Medulla oblongata (tissue), 1 donor: ENCODE measurements at regions not wholly inside any gene's neighbourhood (a gene's known extent, or its start where the extent isn't known, plus 50 kb on each side); places are given as distances from the start of the nearest gene placed in this dataset.

Source experiments
- DNase-seq: peaks from one replicate; pipeline ENCODE4 v3.0.0-alpha.2; 2015; ENCODE audit errors: extremely low spot score

DNA sequence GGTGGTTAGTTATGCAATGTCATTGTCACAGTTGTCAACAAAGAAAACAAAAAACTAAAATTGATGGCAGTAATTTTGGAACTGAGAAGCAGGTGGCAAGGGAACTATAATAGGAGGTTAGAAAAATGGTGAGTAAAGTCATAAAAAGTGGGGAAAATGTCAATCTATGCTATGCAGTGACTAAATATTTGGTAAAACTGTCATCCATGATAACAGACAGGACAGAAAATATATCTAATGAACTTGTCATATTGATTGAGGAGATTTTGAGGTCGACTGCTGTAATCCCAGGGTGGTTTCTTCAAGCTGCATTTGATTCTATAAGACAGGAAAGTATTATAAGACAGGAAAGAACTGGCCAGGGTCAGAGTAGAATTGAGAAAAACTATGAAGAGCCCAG is 998.4 kb downstream of the IGSF11 start:
- DNase-seq: no peak

DNA sequence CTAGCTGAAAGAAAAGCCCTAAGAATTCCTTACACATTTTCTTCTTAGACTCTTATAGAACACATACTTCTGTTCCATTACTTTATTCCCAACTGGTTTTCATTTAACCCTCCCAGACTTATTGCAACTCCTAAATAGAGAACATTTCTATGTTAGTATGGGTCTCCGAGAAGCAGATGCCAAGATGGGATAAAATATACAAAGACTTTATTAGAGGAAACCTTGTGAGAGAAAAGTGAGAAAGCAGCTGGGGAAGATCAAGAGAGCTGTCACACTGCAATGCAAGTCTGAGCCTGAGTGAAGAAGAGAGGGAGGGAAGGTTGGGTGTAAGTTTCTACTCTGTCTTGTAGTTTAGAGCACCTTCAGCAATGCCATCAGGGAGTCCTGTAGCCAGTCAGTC is 979.3 kb downstream of the IGSF11 start:
- no peak for DNase-seq

DNA sequence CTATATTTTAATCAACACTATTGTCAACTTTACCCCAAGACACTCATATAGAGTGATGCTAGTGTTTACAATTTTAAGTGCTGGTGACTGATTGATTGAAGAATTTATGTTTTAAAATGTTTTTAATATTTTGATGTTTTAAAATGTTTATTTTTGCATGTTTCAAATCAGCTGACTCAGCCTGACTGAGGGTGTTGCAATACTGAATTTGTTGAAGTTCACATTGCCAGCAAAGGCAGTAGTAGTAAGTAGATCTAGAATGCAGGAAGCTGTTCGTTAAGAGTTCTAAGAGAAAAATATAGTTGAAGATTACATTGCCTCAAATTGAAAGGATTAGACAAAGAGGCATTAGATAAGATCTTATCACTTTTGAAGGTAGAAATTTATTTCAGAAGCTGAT is 977.6 kb downstream of the IGSF11 start:
- DNase-seq: no peak

DNA sequence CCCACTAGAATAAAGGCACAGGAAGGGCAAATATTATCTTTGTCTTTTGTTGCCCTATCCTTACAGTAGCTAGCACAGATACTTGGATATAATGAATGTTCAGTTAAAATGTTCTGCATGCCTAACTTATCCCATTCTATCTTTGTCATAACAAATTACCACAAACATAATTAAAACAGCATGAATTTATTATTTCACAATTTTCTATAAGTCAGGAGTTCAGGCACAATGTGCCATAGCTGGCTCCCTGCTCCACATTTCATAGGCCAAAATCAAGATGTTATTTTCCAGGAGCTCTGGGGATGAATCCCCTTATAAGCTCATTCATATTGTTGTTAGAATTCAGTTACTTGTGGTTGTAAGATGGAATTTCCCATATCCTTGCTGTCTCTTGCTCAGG is 975.5 kb downstream of the IGSF11 start:
- DNase-seq: no peak

DNA sequence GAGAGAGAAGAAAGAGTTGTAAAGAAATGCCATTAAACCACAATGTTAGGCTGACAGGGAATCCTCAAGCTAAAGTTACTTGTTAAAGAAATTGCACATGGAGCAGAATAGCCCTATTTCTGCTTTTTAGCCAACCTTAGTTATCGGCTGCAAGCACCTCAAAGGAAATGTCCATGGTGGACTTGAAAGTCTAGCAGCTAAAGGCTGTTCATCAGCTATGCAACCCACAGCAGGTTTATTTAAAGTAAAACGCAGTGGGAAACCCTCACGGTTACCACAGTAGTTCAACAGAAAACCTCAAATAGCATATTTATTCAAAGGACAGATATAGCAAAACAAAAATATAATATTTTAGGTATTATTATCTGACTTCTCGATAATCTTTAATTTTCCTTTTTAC is 967.2 kb downstream of the IGSF11 start:
- DNase-seq: no peak

DNA sequence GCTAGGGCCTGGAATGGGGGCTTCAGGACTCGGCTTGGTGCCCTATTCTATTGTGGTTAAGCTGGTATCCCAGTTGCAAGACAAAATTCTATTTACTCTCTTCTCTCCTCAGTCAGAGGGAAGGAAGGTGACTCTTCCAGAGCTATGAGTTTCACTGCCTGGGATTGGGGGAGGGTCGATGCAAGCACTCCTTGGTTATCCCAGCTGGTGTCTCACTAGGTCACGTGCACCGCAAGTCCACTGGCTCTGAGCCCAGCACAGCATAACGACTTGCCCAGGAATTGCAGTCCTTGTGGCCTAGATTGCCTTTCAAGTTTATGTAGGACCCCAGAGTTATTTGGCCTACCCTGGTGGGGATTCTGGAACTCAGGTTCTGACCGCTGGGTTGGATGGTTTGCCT is 958.8 kb downstream of the IGSF11 start:
- DNase-seq: no peak

DNA sequence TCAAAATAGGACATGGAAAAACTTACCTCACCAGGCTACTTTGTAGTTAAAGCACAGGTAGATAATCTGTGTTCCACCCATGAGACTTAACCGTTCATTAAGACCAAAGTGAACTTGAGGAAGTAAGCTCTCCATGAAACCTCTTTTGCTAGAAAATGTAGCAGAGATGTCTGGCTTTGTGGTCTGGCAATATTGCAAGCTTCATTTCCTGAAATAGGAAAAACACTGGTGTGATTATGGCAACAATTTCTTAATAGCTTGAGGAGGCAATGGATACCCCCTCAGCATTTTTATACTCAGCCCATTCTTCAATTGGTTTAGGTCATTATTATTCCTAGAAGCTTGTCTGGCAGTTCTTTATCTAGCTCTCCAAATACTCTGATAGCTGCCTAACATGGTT is 957.3 kb downstream of the IGSF11 start:
- DNase-seq: no peak

DNA sequence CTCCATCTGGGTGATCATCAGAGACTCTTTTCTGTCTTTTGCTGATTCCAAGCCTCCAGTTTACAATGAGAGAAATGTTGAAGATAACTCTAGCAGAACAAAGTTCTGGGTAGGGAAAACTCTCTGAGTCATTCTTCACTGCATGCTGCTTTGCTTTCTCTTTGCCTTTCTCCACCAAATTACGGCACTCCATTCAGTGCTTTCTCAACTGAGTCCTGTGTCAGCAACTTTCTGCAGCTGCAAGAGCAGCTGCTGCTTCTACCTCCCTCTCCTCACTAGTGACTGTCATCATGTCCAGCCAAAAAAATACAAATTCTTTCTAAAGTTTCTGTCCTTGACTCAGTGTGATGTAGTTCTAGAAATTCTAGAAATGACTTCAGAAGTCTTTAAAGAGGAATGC is 953.8 kb downstream of the IGSF11 start:
- DNase-seq: peak; percentile 9

DNA sequence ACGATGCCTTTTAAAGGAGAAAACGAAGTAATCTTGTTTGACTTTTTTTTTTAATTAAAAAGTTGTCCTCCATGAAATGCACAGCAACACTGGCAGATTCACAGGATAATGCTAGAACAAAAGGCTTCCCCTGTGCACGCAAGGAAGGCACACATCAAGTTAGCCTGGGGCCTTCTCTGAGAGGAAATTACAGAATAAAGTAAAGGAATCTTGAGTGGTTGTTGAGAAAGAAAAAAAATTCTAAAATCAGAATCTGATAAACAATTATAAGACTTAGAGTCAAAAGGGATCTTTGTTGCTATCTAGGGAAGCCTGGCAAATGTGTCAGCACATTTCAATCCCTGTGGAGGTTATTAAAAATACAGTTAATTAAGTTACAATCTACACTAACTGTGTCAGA is 946.0 kb downstream of the IGSF11 start:
- DNase-seq: no peak

DNA sequence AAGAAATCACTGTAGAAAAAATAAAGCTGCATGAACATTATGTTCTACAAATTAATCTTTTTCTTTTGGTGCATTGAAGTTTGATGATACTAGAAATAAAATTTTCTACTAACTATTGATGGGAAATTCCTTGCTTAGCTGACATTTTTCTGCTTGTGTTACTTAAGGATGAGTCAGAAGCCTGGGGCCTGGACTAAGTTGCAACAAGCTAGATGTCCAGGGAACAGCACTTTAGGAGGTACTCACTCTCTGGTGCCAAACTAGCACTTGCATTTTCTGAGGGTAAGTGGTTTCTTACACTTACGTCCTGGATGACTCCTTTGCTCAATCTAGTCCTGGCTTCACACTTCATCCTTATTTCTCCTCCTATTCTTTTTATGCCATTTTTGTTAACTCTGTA is 945.1 kb downstream of the IGSF11 start:
- no peak for DNase-seq

DNA sequence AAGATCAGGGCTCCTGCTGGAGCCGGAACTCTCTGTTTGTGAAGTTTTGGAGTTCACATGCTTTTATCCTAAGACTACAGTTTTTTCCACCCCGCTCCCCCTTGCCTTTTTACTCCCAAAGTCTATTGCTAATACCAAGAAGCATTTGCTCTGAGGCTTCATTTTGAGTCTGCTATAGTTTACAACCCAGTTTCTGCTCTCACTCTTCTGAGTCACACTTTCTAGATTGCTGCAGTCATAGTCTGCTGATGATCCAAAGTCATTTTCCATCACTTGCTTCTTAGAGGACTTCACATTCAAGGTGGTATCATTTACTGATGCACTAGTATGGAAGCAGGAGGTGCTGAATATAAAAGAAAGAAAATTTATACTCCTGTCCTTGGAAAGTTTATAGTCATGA is 937.4 kb downstream of the IGSF11 start:
- no peak for DNase-seq

DNA sequence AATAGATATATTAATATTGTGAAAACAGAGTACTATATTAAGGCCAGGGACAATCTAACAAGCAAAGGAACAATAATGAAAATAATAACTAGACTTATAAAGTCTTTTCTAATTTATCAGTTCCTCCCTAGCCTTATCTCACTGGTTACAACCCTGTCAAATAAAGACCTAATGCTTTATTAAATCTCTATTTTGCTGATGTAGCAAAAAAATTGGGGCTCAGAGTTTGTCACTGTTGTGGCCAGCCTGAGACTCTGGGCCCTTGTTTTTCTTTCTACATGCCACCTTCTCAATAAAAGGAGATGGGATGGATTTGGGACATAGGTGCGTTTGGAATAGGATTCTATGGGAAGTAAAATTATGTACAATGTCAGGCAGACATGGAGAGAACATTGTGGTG is 937.0 kb downstream of the IGSF11 start:
- no peak for DNase-seq

DNA sequence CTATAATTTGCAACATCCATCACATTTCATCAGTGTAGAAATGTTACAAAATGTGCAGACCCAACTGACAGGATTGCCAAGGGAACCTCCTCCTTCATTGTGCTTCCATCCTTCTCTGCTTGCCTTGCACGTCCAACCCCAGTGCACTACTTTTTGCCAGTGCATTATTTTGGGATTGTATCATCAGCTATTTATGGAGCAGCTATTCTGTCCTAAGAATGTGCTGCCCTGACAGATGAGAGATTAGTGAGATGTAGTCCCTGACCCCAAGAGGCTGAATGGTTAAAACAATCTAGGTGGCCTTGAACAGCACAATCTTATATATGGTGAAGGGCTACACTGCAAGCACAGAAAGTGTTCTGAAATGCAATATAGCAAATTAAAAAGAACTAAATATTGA is 935.8 kb downstream of the IGSF11 start:
- no peak for DNase-seq

DNA sequence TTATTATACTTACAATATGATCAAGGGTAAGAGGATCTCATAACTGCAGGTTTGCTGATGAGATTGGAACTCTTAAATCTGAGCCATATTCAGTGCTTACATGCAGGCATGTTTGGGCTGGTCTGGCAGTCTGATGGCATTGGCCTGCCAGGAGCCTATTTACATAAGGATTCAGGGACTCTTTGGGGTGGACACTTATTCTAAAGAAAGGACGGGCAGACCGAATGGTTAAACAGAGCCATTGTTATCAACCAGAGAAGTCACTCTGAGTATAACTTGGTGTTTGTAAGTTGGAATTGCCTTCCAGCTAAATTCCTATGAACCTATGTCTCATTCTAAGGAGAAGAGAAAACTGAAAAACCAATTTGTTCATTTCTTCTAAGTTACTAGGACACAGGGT is 932.8 kb downstream of the IGSF11 start:
- no peak for DNase-seq

DNA sequence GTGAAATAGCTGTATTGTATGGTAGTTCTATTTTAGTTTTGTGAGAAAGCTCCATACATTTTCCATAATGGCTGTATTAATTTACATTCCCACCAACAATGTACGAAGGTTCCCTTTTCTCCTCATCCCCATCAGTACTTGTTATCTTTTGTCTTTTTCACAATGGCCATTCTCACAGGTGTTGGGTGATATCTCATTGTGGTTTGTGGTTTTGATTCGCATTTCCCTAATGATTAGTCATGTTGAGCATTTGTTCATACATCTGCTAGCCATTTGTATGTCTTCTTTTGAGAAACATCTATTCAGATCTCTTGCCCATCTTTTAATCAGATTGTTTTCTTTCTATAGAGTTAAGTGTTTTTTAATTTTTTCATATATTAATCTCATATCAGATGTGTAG is 931.9 kb downstream of the IGSF11 start:
- no peak for DNase-seq

DNA sequence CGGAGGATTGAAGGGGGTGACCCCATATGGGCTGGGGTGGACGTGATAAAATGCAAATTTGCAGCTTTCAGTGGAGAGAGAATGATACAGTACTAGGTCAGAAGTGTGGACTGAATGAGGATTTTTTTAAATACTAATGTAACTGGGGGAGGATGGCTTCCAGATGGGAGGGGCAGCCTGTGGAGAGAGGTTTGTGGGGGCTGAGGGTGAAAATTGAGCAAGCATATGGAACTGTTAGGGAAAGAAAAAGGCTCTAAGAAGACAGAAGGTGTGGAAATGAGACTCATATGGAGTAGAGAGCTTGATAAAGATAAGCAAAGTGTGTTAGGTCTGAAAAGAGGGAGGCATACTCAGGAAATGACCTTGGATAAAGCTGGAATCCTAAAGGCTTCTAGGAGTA is 926.4 kb downstream of the IGSF11 start:
- no peak for DNase-seq

DNA sequence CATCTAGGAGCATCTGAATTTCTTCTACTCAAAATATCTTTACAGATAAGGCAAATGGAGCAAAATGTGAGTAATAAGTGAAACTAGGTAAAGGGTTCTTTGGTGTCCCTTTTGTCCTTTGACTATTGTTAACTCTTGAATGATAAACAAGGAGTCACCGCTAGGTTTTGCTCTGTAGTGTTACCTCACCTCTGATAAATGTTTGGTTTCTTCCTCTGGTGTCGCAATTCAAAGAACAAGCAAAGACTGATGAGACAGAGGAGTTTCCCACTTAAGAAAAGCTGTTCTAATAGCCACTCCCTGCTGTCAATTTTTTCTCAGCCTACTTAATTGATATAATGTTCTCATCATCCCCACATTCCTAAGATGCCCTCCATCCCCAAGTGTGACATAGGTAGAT is 925.9 kb downstream of the IGSF11 start:
- no peak for DNase-seq

DNA sequence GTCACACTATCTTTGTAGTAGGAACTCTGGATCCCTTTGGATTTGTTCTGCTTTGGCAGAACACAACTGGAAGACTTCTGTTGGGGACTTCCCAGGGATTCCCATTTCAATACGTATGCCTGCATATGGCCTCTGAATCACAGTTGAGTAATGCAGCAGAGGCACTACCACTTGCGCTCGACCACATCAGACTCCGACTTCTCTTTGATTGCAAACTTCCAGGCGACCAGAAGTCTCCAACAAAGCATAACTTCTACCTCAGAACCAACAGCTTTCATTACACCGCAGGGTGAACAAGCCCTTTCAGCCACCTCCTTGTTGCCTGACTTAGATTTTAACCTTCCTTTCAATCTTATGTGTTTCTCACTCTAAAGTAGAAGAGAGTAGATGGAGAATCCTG is 924.4 kb downstream of the IGSF11 start:
- no peak for DNase-seq

DNA sequence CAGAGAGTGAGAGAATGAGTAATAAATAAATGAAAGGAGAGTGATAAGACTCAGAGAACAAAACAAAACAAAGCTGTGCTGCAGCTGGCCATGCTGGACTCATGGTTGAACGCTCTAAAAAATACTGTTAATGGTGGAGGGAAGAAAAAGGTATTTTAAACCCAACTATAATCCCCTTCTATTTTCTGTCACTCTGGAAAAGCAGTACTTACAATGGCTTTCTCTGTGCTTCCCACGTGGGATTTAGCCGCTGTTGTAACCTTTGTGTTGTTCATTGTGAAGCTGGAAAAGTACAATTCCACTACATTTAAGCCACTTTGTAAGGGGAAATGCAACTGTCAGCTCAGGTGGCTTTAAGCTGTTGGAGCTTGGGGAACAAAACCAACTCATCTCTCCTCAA is 917.7 kb downstream of the IGSF11 start:
- no peak for DNase-seq

DNA sequence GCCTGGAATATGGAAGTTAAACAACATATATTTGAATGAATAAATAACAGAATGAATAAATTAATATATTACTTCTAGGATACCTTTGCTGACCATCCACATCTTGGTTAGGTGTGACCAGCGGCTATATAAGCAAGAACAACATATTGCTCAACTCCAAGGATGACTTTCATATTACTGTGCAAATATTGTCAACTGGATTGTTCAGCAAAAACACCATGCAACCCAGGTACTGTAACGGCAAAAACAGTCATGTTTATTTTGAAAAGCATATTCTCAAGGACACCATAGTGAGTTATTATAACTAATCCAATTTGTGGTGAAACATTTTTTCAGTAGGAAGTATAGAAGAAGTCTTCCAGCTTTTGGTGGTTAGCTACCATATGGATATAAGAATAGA is 907.9 kb downstream of the IGSF11 start:
- DNase-seq: no peak

DNA sequence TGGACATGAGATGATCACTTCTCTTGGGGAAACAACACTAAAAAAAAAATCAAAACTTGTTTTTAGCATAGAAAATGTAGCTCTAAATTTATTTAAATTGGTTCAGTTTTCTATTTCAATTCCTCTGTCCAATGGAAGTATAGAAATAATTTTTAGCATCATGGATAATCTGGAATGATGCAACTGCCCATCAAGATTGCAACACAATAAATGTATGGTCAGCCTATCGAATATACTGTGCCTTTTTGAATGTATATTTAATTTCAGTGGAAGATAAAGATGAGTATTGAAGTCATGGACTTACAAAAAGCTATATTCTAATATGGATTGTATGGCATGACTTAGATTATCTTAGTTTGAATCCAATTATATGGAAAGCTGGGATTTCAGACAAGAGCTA is 906.7 kb downstream of the IGSF11 start:
- DNase-seq: no peak

DNA sequence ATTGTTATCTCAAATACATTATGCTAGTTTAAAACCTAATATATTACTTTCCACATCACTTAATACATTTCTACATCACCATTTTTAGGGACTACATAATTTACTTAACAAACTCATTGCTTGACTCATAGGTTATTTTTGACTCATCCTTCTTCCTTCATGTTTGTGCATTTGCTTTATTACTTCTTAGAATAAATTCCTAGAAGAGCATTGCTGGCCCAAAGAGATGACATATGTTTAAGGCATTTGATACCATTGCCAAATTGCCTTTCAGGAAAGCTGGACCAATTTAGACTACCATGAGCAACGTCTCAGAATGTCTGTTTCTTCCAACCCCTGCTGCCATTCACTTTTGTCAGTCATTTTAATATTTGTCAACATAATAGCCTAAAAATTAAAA is 905.8 kb downstream of the IGSF11 start:
- DNase-seq: no peak

DNA sequence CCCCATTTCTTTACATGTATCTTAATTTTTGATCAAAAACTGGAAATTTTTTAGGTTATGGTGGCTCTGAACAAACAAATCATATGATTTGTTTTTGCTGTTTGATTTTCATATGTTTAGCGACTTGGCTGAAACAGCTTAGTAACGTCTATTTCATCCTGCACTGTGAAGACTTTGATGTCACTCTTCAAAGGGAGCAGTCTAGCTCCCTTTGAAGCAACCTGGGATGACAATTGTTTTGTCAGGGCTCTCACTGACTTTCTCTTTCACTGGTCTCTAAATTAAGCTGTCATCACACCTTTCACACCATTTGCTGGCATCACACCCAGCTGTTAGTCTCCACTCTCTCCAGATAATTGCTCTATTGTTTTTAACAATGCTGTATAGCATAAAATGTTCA is 896.9 kb downstream of the IGSF11 start:
- DNase-seq: no peak

DNA sequence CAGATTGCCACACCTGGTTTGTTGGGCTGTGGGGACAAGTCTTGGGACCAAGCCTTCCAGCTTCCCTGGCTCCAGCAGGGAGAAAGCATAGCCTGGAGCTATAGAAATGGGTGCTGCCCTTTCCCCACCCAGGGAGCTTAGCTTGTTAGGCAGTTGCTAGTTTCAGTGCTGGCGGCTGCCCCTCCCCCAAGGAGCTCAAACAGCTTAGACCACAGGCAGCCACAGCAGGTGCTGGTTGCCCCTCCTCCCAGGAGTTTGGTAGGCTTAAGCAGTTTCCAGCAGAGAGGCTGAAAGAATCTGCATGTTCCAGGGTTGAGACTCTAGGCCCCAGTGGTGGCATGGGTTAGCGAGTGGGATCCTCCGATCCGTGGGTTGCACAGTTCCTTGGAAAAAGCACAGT is 889.7 kb downstream of the IGSF11 start:
- no peak for DNase-seq
